ENCODE measurements at regions not wholly inside any gene's neighbourhood (a gene's known extent, or its start where the extent isn't known, plus 50 kb on each side); places are given as distances from the start of the nearest gene placed in this dataset.

GRCh38 chr10:130387936-130388580 lies 251.9 kb downstream of the GLRX3 start:
- Histone ChIP-seq H3K4me3 (no peak overlapping the region), H3K9me3 (peaks cover 1% of the 10 kb centered on the region; the same call in 1 of the 3 replicates), H3K4me2 (no peak overlapping the region), H3K4me1 (no peaks in the 10 kb centered on the region), H3K27ac (no peak overlapping the region)
- DNase-seq (ENCODE audit: low read depth in 1 of 2, low spot score in 1 of 2) (no peak), FAIRE-seq (no peak), ATAC-seq (no peak)
- WGBS (ENCODE audit: missing lambda C conversion rate), result 12% methylated on average over 8 of the region's 11 CpGs
- ChIA-PET POLR2A (no interaction called here), CTCF (no interaction called here)
- TF ChIP-seq NR3C1 (IDR thresholded peaks at IDR 0.05) (no peak), BHLHE40 (IDR thresholded peaks at IDR 0.05; ENCODE audit: low read depth, low read length) (no peak), RCOR1 (IDR thresholded peaks at IDR 0.05; ENCODE audit: low read depth, low read length) (no peak), BCL3 (IDR thresholded peaks at IDR 0.05) (no peak)

- DNase-seq (ENCODE audit: low read depth in 1 of 2, low spot score in 1 of 2), result no peak
- Histone ChIP-seq H3K4me2 (no peak overlapping the region), H3K27ac (no peak overlapping the region), H3K4me3 (no peak overlapping the region), H3K4me1 (no peaks in the 10 kb centered on the region), H3K9me3 (no peaks in the 10 kb centered on the region; the same call in 2 of the 3 replicates)
- CTCF ChIA-PET, result no interaction called here
- 5% methylated on average over 6 of the region's 6 CpGs for WGBS (ENCODE audit: missing lambda C conversion rate)
- TF ChIP-seq ELK1 (IDR thresholded peaks at IDR 0.05; ENCODE audit: low read depth, low read length) (no peak), RNF2 (IDR thresholded peaks at IDR 0.05; ENCODE audit: borderline replicate concordance, low read depth) (no peak), CTCF (IDR thresholded peaks at IDR 0.05) (no peak), POLR2AphosphoS2 (conservative IDR thresholded peaks at IDR 0.05; ENCODE audit: low read length) (no peak), FOSL2 (IDR thresholded peaks at IDR 0.05) (no peak), FOSL2 (CRISPR knock-in tag; IDR thresholded peaks at IDR 0.05) (no peak), PHF8 (IDR thresholded peaks at IDR 0.05; ENCODE audit: borderline replicate concordance, low read depth) (no peak), BHLHE40 (IDR thresholded peaks at IDR 0.05; ENCODE audit: low read depth, low read length) (no peak), CBX8 (IDR thresholded peaks at IDR 0.05) (no peak), ATOH8 (CRISPR knock-in tag; IDR thresholded peaks at IDR 0.05; ENCODE audit: low read depth) (no peak), KDM1A (IDR thresholded peaks at IDR 0.05; ENCODE audit: low read depth) (no peak), CHD4 (IDR thresholded peaks at IDR 0.05; ENCODE audit: borderline replicate concordance) (no peak)
- POLR2A ChIA-PET, result no interaction called here
- no peak for ATAC-seq
- FAIRE-seq, result no peak
Observed at GRCh38 chr10:130388746-130389145, 252.6 kb downstream of the GLRX3 start.

GRCh38 chr10:130389906-130390305 lies 253.7 kb downstream of the GLRX3 start:
- H3K4me2 ChIP-seq, result no peak overlapping the region
- no peak overlapping the region for H3K27ac ChIP-seq
- ATAC-seq, result no peak
- no peak for TF ChIP-seq KDM1A (IDR thresholded peaks at IDR 0.05; ENCODE audit: low read depth)
- TF ChIP-seq RNF2 (IDR thresholded peaks at IDR 0.05; ENCODE audit: borderline replicate concordance, low read depth), result no peak
- no peak for TF ChIP-seq EHMT2 (IDR thresholded peaks at IDR 0.05; ENCODE audit: low read depth)
- no peak for TF ChIP-seq NFE2L2 (conservative IDR thresholded peaks at IDR 0.05; ENCODE audit: low read length)
- no peak for TF ChIP-seq HES2 (IDR thresholded peaks at IDR 0.05)
- no peak for TF ChIP-seq POLR2A (IDR thresholded peaks at IDR 0.05; ENCODE audit: low read length)
- no peak for TF ChIP-seq CBX2 (IDR thresholded peaks at IDR 0.05; ENCODE audit: borderline replicate concordance, low read depth)
- no peak for TF ChIP-seq PBX3 (IDR thresholded peaks at IDR 0.05)
- TF ChIP-seq SMC3 (IDR thresholded peaks at IDR 0.05), result no peak
- no peak for TF ChIP-seq HOXA7 (CRISPR knock-in tag; IDR thresholded peaks at IDR 0.05)
- no peak for TF ChIP-seq CBX8 (IDR thresholded peaks at IDR 0.05)
- TF ChIP-seq BHLHE40 (IDR thresholded peaks at IDR 0.05; ENCODE audit: low read depth, low read length), result no peak
- TF ChIP-seq JUN (IDR thresholded peaks at IDR 0.05), result no peak
- H3K4me1 ChIP-seq, result no peaks in the 10 kb centered on the region
- FAIRE-seq, result no peak
- no peak overlapping the region for H3K4me3 ChIP-seq
- no peak for DNase-seq (ENCODE audit: low read depth in 1 of 2, low spot score in 1 of 2)
- POLR2A ChIA-PET, result no interaction called here
- no peaks in the 10 kb centered on the region; the same call in 2 of the 3 replicates for H3K9me3 ChIP-seq
- CTCF ChIA-PET, result no interaction called here
- 0% methylated on average over 5 of the region's 5 CpGs for WGBS (ENCODE audit: missing lambda C conversion rate)

Data from A549 (cell line).